Hepatocyte (in vitro differentiated cells): ENCODE measurements at regions not wholly inside any gene's neighbourhood (a gene's known extent, or its start where the extent isn't known, plus 50 kb on each side); places are given as distances from the start of the nearest gene placed in this dataset.

Experiments
- EZH2phosphoT487 ChIP-seq: fragments of 200-600 bp; sonication (generic); IDR thresholded peaks from one replicate; pipeline ENCODE4 v1.6.1; 2018; ENCODE audit warnings: antibody characterized with exemption, mild to moderate bottlenecking, low read depth, moderate library complexity; ENCODE audit not compliant: unreplicated experiment, severe bottlenecking
- TF ChIP-seq, protein P1 (sequence below): fragments of 200-600 bp; sonication (generic); IDR thresholded peaks from 2 replicates; pipeline ENCODE4 v1.5.1; 2016; ENCODE audit warnings: antibody characterized with exemption, mild to moderate bottlenecking; ENCODE audit not compliant: poor library complexity

- TF ChIP-seq, protein P1, sequence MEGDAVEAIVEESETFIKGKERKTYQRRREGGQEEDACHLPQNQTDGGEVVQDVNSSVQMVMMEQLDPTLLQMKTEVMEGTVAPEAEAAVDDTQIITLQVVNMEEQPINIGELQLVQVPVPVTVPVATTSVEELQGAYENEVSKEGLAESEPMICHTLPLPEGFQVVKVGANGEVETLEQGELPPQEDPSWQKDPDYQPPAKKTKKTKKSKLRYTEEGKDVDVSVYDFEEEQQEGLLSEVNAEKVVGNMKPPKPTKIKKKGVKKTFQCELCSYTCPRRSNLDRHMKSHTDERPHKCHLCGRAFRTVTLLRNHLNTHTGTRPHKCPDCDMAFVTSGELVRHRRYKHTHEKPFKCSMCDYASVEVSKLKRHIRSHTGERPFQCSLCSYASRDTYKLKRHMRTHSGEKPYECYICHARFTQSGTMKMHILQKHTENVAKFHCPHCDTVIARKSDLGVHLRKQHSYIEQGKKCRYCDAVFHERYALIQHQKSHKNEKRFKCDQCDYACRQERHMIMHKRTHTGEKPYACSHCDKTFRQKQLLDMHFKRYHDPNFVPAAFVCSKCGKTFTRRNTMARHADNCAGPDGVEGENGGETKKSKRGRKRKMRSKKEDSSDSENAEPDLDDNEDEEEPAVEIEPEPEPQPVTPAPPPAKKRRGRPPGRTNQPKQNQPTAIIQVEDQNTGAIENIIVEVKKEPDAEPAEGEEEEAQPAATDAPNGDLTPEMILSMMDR = no peak
- no peak for TF ChIP-seq EZH2phosphoT487
Observed at GRCh38 chr5:39979-40583, 51.9 kb upstream of the PLEKHG4B start.
